HG03066 (cell line): ENCODE measurements at regions not wholly inside any gene's neighbourhood (a gene's known extent, or its start where the extent isn't known, plus 50 kb on each side); places are given as distances from the start of the nearest gene placed in this dataset.
"Not testable (repeated sequence)": the region's sequence is repeated elsewhere in the genome, so short reads cannot be mapped to it uniquely, and the experiment has no call there.

Experiments
- ATAC-seq: cut with Tn5 transposase; IDR thresholded peaks from one replicate; pipeline ENCODE4 v1.9.1; 2021; ENCODE audit warnings: low read depth; ENCODE audit not compliant: unreplicated experiment

GRCh38 chr5:41995193-41995592, 70.1 kb downstream of the FBXO4 start:
- ATAC-seq = no peak

- no peak for ATAC-seq
Measured at GRCh38 chr5:42001673-42002072, 76.6 kb downstream of the FBXO4 start.

- ATAC-seq = not testable (repeated sequence)
Measured at GRCh38 chr5:42003852-42004251, 78.8 kb downstream of the FBXO4 start.

DNA sequence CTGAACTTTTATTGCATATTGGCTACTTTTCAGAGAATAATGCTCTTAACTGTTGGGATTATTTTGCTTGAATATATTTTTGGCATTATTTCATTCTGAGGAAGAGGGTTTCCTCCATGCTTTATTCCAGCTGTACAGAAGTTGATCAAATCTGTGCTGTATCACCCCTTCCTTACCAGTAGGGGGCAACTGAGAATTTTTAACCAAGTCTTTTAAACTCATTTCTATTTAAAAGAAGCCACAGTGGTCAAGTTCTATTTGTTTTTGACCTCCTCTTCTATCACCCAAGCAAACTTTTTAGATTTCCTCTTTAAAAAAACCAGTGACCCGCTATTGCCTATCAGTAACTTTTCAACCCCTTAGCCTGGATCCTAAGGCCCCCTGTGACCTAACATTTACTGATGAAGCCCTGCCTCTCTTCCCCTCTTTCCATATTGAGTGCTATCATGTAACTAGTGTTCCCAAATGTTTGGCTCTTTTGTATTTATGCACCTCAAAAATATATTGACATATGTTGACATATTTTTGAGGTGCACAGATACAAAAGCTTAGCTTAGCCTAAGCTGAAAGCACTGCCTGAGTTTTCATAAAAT, 80.6 kb downstream of the FBXO4 start:
- ATAC-seq = peak; percentile 77

DNA sequence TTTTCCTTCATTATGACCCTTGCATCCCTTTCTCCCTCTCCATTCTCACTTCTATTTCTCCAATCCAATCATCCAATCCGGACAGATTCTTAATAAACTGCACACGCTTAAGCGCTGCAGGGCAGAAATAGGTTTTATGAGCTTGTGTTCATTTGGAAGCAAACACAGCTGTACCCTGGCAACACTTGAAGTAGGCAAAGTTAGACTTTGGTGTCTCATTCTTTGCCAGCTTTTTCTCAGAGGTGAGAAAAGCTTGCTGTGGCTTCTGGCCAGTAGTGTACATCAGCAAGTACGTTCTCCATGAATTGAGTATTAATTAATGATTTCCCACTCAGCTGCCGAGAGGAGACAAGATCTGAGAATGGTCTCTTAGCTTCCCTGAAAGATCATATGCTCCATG, 88.5 kb downstream of the FBXO4 start:
- ATAC-seq = no peak

DNA sequence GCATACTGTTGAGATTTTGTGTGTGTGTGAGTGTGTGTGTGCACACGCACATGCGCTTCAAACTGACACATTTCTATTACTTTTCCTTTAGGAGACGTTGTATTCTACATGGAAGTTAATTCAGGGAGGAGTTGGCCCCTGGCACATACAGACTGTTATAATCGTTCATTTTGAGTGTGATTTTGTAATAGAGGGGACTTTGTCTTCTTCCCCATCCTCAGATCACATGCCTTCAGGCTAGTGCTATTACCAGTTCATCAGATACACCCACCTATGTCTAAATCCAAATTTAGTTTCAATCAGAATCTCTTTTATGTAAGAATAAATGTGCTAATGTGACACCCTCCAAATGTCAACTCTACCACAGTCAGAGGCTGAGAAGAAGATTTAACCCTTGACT, 90.2 kb downstream of the FBXO4 start:
- ATAC-seq = no peak

- no peak for ATAC-seq
Measured at GRCh38 chr5:42015681-42016080, 90.6 kb downstream of the FBXO4 start.

DNA sequence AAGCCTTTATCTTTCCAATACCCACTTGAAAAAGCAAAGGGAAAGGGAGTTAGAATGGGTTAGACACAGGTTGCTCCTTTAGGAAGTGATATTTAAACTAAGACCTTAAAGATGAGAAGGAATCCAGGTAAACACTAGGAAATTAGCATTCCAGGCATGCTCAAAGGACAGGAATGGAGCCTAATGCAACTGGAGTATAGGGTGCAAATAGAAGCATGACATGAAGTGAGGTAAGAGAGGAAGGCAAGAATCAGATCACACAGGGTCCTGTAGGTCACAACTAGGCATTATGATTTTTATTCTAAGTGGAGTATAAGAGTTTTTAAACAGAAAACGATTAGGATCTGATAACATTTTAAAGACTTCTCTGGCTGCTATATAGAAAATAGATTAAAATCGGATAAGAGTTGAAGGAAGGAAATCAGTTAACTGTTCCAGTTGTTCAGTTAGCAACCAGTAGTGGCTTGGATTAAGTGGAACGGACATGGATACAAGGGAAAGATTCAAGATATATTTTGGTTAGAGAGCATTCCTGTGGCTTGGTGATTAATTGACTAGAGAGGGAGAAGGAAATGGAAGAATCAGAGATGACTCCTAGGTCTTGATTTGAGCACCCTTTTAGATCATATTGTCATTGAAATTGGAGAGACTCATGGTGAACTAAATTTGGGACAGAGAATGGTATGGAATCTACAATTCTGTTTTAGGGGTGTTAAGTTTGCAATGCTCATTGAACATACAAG, 95.9 kb downstream of the FBXO4 start:
- ATAC-seq = no peak

GRCh38 chr5:42021923-42022322, 96.8 kb downstream of the FBXO4 start:
- no peak for ATAC-seq

DNA sequence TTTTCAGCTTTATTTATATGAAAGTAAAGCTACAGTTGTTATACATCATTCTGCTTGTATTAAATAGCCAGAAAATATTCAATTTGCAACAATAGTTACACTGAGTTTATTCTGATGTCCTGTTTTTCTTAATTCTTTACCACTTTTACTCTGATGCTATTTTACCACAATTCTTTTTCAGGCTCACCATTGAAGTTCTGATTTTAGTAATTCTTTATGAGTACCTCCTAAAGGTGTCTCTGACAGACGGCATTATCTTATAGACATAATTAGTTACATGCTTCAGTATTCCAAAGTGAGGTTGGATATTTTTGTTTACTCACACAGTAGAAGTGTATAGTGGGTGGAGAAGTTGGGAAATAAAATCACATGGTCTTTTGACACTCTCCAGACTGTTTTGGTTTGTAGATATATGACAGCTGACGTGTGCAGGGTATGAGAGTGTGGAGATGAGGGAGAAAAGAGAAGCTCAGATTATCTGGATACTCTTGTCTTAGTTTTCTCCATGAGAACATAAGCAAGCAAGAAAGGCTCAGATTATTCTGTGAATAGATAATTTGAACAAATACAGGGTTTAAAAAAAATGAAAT, 97.4 kb downstream of the FBXO4 start:
- ATAC-seq = no peak

- ATAC-seq = no peak
Measured at GRCh38 chr5:42026446-42026845, 101.4 kb downstream of the FBXO4 start.

DNA sequence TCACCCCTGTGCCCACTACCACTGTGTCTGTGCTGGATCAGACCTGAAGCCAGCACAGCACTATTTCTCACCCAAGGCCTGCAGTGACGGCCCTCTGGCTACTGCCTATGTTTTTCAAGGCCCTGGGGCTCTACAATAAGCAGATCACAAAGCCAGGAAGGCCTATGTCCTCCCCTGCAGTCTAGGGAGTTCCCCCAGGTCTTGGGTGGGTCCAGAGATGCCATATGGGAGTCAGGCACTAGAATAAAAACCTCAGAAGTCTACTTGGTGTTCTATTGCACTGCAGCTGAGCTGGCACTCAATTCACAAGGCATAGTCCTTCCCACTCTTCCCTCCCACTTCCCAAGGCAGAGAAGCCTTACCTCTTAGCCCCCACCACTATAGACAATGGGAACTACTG, 107.1 kb downstream of the FBXO4 start:
- ATAC-seq = no peak

DNA sequence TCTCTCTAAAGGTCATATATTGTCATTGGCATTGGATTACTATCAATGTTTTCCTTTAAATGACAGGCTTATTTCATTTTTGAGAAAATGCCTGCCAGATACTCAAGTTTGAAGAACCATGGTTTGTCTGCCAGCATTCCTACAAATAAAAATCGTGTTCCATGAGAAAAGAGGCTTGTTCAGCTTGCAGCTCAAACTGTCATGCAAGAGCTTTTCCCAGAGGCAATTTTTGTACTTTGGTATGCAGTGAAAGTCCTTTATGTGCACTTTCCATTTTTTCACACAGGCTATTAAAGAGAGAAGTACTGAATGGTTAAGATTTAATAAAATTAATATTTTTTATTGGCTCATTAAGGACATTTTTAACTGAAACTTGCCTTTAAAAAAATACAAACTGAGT, 110.4 kb downstream of the FBXO4 start:
- ATAC-seq = no peak

DNA sequence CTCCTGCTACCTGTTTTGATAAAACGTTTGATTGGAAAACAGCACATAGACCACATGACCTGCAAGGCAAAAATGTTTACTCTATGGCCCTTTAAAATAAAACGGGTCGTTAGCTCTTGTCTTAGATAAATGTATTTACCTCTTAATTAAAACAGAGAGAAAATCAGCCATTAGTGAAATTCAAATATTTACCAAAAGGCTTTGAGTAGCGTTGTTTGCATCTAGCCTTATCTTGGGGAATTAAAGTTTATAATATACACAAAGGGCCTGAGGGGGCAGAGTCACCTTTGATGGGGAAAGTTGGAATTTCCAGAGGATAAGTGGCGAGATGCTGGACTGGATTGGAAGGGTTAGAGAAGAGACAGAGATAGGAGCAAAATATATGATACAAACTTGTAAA, 111.3 kb downstream of the FBXO4 start:
- no peak for ATAC-seq

DNA sequence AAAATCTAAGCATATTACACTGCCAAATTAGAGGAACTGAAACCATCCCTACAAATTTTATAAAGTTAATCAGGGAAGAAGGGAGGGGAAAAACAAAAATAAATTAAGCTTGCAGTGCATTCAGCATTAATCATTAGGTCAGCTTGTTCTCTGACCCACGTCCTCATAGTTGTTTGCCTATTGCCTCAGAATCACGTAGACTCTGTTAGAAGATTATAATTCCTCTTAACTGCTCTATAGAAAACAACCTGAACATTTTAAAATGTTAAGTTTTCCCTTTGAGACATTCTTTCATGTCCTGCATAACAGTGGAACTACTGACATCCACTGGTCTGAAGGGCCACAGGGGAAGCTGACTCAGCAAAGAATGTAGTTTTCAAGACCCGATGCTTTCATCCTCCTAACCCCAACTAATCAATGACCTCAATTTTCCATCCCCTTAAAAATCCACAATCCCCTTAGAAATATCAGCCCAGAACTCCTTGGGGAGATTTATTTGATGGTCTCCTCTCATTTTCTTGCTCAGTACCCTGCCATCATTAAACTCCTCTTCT, 112.4 kb downstream of the FBXO4 start:
- no peak for ATAC-seq

GRCh38 chr5:42043400-42043799, 118.3 kb downstream of the FBXO4 start:
- ATAC-seq = no peak

DNA sequence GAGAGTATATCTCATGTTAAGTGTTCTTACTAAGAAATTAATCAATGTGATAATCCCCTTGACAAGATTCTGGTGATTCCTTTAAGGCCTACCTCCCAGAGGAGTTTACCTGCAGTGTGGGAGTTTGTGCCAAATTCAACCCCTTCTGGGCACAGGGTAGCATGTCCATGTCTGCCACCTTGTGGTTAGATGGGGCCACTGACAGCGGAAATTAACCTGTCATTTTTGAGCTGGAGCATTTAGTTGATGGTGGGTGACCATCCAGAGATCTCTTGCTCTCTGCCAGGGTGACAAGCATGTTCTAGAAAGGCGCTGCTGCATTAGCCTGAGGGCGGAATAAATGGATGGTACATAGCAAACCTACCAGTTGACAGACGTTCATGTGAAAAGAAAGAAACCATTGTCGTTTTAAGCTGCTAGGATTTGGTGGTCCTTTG, 132.2 kb downstream of the FBXO4 start:
- peak; percentile 94 for ATAC-seq

DNA sequence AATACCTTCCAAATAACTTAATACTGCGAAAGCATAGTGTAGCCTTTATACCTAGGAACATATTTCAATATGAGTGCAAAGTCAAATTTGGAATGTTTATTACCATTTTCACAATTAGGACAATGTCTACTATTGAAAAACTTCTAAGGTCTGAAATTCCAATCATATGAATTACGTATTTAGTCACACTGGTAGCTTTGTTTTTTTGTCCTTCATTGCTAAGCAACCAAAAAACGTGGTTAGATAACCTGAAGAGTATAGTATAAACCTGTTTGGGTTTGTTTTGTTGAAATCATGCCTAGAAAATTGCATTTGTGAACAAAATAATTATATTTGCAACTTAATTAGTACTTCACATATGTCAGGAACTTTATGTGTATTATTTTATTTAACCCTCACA, 134.2 kb downstream of the FBXO4 start:
- ATAC-seq = no peak

- no peak for ATAC-seq
Measured at GRCh38 chr5:42059778-42060464, 134.8 kb downstream of the FBXO4 start.

GRCh38 chr5:42061121-42061520, 136.0 kb downstream of the FBXO4 start:
- ATAC-seq = no peak

DNA sequence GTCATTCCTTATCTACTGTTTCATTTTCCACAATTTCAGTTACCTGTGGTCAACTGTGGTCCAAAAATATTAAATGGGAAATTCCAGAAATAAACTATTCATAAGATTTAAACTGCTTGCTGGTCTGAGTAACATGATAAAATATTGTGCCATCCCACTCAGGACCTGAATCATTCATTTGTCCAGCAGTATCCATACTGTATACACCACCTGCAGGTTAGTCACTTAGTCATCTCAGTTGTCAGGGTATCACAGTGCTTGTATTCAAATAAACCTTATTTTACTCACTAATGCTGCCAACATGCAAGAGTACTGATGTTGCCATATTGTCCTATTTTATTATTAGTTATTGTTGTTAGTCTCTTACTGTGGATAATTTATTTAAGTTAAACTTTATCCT, 139.7 kb downstream of the FBXO4 start:
- no peak for ATAC-seq
